ENCODE measurements at regions not wholly inside any gene's neighbourhood (a gene's known extent, or its start where the extent isn't known, plus 50 kb on each side); places are given as distances from the start of the nearest gene placed in this dataset.

- no peaks in the 10 kb centered on the region for H3K79me2 ChIP-seq (ENCODE audit: control insufficient read depth, insufficient read depth, low read length)
- no peak overlapping the region for H3K4me3 ChIP-seq (replicated peaks in 1 of 4; ENCODE audit: control extremely low read depth in 1 of 4, insufficient read depth in 1 of 4, low read depth in 3 of 4, low read length in 4 of 4)
- H3K9ac ChIP-seq (ENCODE audit: insufficient read depth, low read length), result no peak overlapping the region
- no peaks in the 10 kb centered on the region for H3K27me3 ChIP-seq (ENCODE audit: control insufficient read depth, insufficient read depth, low read length)
- no peaks in the 10 kb centered on the region for H3K9me3 ChIP-seq (ENCODE audit: control insufficient read depth, insufficient read depth, low read depth, low read length)
- H3K36me3 ChIP-seq (ENCODE audit: control insufficient read depth, insufficient read depth, low read length), result no peaks in the 10 kb centered on the region
- H2AFZ ChIP-seq (ENCODE audit: low read length), result no peak overlapping the region
- H3K27ac ChIP-seq (ENCODE audit: insufficient read depth, low read length), result no peak overlapping the region
- H4K20me1 ChIP-seq (ENCODE audit: control insufficient read depth, extremely low read depth, insufficient read depth, low read length), result no peaks in the 10 kb centered on the region
- DNase-seq (ENCODE audit: low read depth in 2 of 2), result peak in 1 of 2 donors; percentile 47
- TF ChIP-seq CTCF (conservative IDR thresholded peaks at IDR 0.05 in 1 of 2, IDR thresholded peaks at IDR 0.05 in 1 of 2; ENCODE audit: low read depth in 1 of 2, low read length in 2 of 2), result no peak
- TF ChIP-seq EZH2 (IDR thresholded peaks at IDR 0.05; ENCODE audit: low read length, missing control alignments), result no peak
- H3K4me1 ChIP-seq (ENCODE audit: control insufficient read depth, extremely low read depth, insufficient read depth, low read length), result no peaks in the 10 kb centered on the region
- H3K4me2 ChIP-seq (ENCODE audit: extremely low read depth, insufficient read depth, low read length), result no peak overlapping the region
Observed at GRCh38 chr3:189419038-189419437, 212.2 kb upstream of the TP63 start.

DNA sequence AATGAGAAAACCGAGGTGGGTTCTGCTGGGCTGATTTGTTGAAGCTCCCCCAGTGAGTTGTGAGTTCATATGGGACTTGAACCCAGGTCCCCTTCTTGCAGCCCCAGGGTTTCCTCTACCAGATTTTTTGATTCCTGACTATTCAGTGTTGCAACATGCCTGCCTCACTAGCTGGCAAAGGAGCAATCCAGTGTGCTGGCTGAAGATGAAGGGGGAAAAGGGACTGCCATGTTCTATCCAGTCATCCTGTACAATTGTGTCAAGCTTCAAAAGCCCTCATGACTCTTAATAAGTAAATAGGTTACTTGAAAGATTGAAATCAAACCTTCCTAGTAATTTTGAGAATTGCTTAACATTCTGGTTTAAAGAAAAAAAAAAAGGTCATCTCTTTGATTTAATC, 211.5 kb upstream of the TP63 start:
- Histone ChIP-seq H3K4me1 (ENCODE audit: control insufficient read depth, extremely low read depth, insufficient read depth, low read length) (no peaks in the 10 kb centered on the region), H3K4me2 (ENCODE audit: extremely low read depth, insufficient read depth, low read length) (no peak overlapping the region), H2AFZ (ENCODE audit: low read length) (no peak overlapping the region), H3K36me3 (ENCODE audit: control insufficient read depth, insufficient read depth, low read length) (no peaks in the 10 kb centered on the region), H3K9ac (ENCODE audit: insufficient read depth, low read length) (no peak overlapping the region), H3K27ac (ENCODE audit: insufficient read depth, low read length) (no peak overlapping the region), H3K27me3 (ENCODE audit: control insufficient read depth, insufficient read depth, low read length) (no peaks in the 10 kb centered on the region), H3K4me3 (replicated peaks in 1 of 4; ENCODE audit: control extremely low read depth in 1 of 4, insufficient read depth in 1 of 4, low read depth in 3 of 4, low read length in 4 of 4) (no peak overlapping the region), H3K79me2 (ENCODE audit: control insufficient read depth, insufficient read depth, low read length) (no peaks in the 10 kb centered on the region), H3K9me3 (ENCODE audit: control insufficient read depth, insufficient read depth, low read depth, low read length) (no peaks in the 10 kb centered on the region), H4K20me1 (ENCODE audit: control insufficient read depth, extremely low read depth, insufficient read depth, low read length) (no peaks in the 10 kb centered on the region)
- TF ChIP-seq EZH2 (IDR thresholded peaks at IDR 0.05; ENCODE audit: low read length, missing control alignments), result no peak
- no peak for TF ChIP-seq CTCF (conservative IDR thresholded peaks at IDR 0.05 in 1 of 2, IDR thresholded peaks at IDR 0.05 in 1 of 2; ENCODE audit: low read depth in 1 of 2, low read length in 2 of 2)
- peak in 1 of 2 donors; percentile 4 for DNase-seq (ENCODE audit: low read depth in 2 of 2)

- no peaks in the 10 kb centered on the region for H3K36me3 ChIP-seq (ENCODE audit: control insufficient read depth, insufficient read depth, low read length)
- H4K20me1 ChIP-seq (ENCODE audit: control insufficient read depth, extremely low read depth, insufficient read depth, low read length), result no peaks in the 10 kb centered on the region
- no peak overlapping the region for H2AFZ ChIP-seq (ENCODE audit: low read length)
- no peaks in the 10 kb centered on the region for H3K79me2 ChIP-seq (ENCODE audit: control insufficient read depth, insufficient read depth, low read length)
- H3K27me3 ChIP-seq (ENCODE audit: control insufficient read depth, insufficient read depth, low read length), result no peaks in the 10 kb centered on the region
- TF ChIP-seq EZH2 (IDR thresholded peaks at IDR 0.05; ENCODE audit: low read length, missing control alignments) (no peak), CTCF (conservative IDR thresholded peaks at IDR 0.05 in 1 of 2, IDR thresholded peaks at IDR 0.05 in 1 of 2; ENCODE audit: low read depth in 1 of 2, low read length in 2 of 2) (no peak)
- no peak overlapping the region for H3K4me2 ChIP-seq (ENCODE audit: extremely low read depth, insufficient read depth, low read length)
- H3K4me3 ChIP-seq (replicated peaks in 1 of 4; ENCODE audit: control extremely low read depth in 1 of 4, insufficient read depth in 1 of 4, low read depth in 3 of 4, low read length in 4 of 4), result no peak overlapping the region
- no peak for DNase-seq (ENCODE audit: low read depth in 2 of 2)
- no peaks in the 10 kb centered on the region for H3K9me3 ChIP-seq (ENCODE audit: control insufficient read depth, insufficient read depth, low read depth, low read length)
- H3K9ac ChIP-seq (ENCODE audit: insufficient read depth, low read length), result no peak overlapping the region
- H3K27ac ChIP-seq (ENCODE audit: insufficient read depth, low read length), result no peak overlapping the region
- H3K4me1 ChIP-seq (ENCODE audit: control insufficient read depth, extremely low read depth, insufficient read depth, low read length), result no peaks in the 10 kb centered on the region
Observed at GRCh38 chr3:189424922-189425321, 206.3 kb upstream of the TP63 start.
